Lower leg skin (tissue), 3 donors: ENCODE measurements at regions not wholly inside any gene's neighbourhood (a gene's known extent, or its start where the extent isn't known, plus 50 kb on each side); places are given as distances from the start of the nearest gene placed in this dataset.

ENCODE experiments used
- CTCF ChIP-seq, 3 donors: fragments of 450-650 bp; IDR thresholded peaks; one replicate each; pipeline ENCODE4 v1.5.1; 2016; ENCODE audit warnings: antibody characterized with exemption in 3 of 3, mild to moderate bottlenecking in 3 of 3, moderate library complexity in 2 of 3
- POLR2A ChIP-seq, 2 donors: fragments of 450-650 bp; IDR thresholded peaks; one replicate each; pipeline ENCODE4 v1.6.1; 2016 to 2017; ENCODE audit warnings: antibody characterized with exemption in 2 of 2, mild to moderate bottlenecking in 1 of 2, moderate library complexity in 1 of 2

- TF ChIP-seq POLR2A (IDR thresholded peaks at IDR 0.05) (no peak), CTCF (IDR thresholded peaks at IDR 0.05) (no peak)
These were observed 850.3 kb upstream of the CADM2 start for GRCh38 chr3:84108442-84108971.
